Astrocyte of the cerebellum (primary cell): ENCODE measurements at regions not wholly inside any gene's neighbourhood (a gene's known extent, or its start where the extent isn't known, plus 50 kb on each side); places are given as distances from the start of the nearest gene placed in this dataset.

Source experiments
- DNase-seq: peaks from one replicate; pipeline ENCODE4 v3.0.0-alpha.2; 2011; ENCODE audit warnings: low read depth
- H3K4me3 ChIP-seq: 2 replicates; pipeline ENCODE4 v1.5.1; 2011; ENCODE audit warnings: mild to moderate bottlenecking, low read depth, low read length, moderate library complexity
- in situ Hi-C: cut with HindIII; loops from 2 replicates; pipeline ENCODE4 v1.10.0; 2017; ENCODE audit warnings: low sequenced_read_pairs
- TF ChIP-seq, protein P1 (sequence below): IDR thresholded peaks from 2 replicates; pipeline ENCODE4 v1.5.1; 2012; ENCODE audit warnings: low read length, low read depth, moderate library complexity, mild to moderate bottlenecking; ENCODE audit errors: missing control alignments

DNA sequence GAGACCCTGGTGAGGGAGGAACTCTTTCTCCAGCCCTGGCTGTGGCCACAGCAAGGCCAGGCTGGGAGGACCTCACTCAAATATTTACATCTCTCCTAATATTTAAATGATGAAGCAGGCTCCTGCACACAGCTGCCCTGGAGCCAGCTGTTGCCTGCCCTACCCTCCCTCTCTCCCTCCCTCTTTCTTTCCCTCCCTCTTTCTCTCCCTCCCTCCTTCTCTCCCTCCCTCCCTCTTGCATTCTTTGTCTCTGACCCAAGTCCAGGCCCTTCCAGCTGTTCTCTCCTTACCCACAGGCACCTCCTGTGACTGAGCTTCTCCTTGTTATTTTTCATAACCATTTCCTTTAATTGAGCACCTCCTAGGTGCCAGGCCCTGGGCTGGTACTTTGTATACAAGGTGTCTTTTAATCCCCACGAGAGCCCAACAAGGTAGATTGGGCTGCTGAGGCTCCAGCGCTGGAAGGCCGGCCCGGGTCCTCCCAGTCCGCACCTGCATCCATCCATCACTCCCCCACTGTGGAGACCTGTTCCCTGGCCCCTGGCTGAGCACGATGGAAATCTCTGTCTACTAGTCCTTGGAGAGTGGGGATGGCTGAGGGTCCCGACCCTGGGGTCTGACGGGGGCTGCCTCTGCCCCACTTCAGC lies 242.3 kb downstream of the SEC14L1 start:
- no peak overlapping the region for H3K4me3 ChIP-seq

DNA sequence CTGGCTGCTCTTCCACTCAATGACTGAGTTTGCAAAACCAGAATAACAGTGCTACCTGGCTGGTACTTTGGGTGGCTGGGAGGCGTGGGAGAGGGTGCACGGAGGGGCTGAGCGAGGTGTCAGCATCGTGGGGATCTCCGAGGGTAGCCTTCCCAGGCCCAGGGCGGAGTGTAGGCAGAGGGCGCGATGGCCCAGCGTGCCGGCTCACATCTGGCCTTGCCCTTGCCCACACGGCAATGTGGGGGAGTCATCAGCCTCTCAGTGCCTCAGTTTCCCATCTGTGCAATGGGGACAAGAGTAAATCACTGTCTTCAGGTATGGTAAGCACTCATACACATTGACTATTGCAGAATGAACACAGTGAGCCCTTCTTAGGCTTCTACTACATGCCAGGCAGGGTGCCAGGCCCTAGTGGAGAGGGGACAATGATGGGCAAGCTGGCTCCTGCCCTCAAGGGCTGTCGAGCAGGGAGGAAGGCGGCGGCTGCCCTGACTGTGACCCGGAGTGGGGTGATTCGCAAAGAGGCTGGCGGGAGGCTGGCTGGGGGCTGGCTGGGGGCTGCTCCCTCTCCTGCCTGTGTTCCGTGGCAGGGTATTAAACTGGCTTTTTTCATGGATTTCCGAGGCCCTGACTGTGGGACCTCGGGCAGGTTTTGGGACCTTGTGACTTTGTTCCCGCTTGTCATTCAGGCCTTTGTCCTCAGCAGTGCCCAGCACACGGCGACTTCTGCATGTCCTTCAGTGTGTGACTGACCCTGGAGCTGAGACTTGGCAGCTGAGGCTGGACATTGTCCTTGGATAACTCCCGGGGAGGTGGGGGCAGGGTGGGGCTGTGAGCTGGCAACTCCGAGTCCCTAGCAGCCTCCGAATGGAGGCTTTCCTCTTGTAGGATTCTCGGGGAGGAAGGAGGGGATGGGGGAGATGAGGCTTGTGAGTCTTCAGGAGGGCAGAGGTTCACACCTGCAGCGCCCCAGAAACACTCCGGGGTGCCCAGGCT lies 243.1 kb downstream of the SEC14L1 start:
- TF ChIP-seq, protein P1, sequence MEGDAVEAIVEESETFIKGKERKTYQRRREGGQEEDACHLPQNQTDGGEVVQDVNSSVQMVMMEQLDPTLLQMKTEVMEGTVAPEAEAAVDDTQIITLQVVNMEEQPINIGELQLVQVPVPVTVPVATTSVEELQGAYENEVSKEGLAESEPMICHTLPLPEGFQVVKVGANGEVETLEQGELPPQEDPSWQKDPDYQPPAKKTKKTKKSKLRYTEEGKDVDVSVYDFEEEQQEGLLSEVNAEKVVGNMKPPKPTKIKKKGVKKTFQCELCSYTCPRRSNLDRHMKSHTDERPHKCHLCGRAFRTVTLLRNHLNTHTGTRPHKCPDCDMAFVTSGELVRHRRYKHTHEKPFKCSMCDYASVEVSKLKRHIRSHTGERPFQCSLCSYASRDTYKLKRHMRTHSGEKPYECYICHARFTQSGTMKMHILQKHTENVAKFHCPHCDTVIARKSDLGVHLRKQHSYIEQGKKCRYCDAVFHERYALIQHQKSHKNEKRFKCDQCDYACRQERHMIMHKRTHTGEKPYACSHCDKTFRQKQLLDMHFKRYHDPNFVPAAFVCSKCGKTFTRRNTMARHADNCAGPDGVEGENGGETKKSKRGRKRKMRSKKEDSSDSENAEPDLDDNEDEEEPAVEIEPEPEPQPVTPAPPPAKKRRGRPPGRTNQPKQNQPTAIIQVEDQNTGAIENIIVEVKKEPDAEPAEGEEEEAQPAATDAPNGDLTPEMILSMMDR, result no peak
- H3K4me3 ChIP-seq, result no peak overlapping the region
- DNase-seq, result no peak
- in situ Hi-C loops, result no loop called here

More for the DNA sequence above, 242.3 kb downstream of the SEC14L1 start:
- TF ChIP-seq, protein P1, result no peak
- in situ Hi-C loops, result no loop called here
- no peak for DNase-seq

DNA sequence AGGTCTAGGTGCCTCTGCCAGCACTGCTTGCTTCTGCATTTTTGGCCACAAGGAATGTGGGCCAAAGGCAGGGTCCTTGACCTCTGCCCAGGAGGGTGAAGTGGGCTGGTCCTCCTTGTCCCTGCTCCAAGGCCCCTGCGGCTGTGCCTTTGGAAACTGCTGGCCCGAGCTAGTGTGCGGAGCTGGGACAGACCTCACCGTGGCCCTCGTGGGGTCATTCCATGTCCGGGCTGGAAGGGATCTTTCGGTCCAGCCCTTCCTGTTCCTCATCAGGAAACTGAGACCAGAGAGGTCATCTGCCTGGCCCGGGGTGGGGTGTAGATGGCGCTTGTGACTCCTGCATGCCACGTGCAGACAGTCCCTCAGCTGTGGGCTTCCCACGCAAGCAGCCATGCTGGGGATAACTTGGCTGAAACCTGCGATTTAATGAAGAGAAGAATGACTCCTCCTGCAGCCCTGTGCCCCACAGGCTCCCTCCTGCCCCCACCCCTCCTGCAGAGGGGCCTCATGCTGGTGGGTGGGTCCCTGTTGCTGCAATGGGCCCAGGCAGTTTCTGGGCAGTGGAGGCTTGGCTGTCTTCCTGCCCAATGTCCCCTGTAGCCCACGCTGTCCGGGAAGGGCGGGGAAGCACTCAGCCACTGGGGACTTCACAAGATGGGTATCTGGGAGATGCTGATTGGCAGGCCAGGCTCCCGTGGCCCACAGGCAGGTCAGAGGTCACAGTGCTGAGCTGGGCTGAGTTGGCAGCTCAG lies 245.2 kb downstream of the SEC14L1 start:
- in situ Hi-C loops, result no loop called here
- TF ChIP-seq, protein P1, result no peak

DNA sequence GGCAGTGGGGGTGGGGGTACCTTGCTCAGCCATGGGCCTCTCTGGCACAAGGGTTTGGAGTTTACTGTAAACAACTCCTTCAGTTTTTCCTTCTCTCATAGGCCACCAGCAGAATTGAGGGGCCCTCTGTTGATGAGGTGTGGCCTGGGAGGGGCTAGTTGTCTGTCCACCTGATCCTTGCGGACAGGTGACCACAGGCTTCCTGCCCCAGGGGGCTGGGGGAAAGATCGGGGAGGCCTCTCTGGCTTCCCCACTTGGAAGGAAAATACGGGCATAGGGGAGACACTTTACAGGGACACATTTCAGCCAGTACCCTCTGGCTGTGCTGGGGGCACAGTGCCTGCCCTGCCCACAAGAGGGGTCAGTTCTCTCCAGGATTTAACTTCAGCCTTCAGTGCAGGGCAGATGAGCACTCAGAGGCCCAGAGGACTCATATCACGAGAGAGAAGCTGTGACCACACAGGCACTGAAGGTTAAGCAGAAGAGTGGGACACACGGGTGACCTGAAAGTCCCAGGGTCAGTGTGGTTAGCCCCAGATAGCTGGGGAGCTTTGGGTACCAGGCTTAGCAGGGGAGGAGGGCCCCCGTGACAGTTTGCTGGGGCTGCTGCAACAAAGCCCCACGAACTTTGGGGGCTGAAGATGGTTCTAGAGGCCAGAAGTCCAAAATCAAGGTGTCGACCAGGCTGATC lies 245.9 kb downstream of the SEC14L1 start:
- no peak overlapping the region for H3K4me3 ChIP-seq
- in situ Hi-C loops, result no loop called here
- DNase-seq, result no peak
- TF ChIP-seq, protein P1, result no peak

More for the DNA sequence above, 245.2 kb downstream of the SEC14L1 start:
- no peak for DNase-seq
- no peak overlapping the region for H3K4me3 ChIP-seq

DNA sequence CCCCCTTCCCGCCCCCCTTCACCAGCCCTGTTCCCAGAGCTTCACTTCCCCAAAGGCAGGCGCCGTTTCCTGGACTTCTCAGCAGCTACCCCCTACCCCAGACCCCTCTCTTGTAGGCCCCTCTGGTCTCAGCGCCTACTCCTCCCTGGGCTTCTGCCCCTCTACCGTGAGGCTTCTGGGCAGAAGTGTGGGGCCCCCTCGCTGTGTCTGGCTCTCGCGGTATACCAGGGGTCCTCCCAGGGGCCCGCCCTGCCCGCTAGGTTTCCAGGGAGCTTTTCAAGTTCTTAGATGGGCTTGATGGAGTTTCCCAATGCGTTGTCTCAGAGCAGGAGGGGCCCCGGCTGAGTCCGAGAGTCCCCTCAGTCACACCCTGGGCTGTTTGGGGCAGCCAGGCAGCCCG lies 247.1 kb downstream of the SEC14L1 start:
- TF ChIP-seq, protein P1, result no peak
- in situ Hi-C loops, result no loop called here
- no peak overlapping the region for H3K4me3 ChIP-seq
- DNase-seq, result no peak
